Gastroesophageal sphincter (tissue), 4 donors: ENCODE measurements at regions not wholly inside any gene's neighbourhood (a gene's known extent, or its start where the extent isn't known, plus 50 kb on each side); places are given as distances from the start of the nearest gene placed in this dataset.

Experiments used
- ATAC-seq: fragments of 150-250 bp; one replicate; pipeline ENCODE4 v1.9.1; 2016; ENCODE audit warnings: mild to moderate bottlenecking, moderate library complexity
- H3K27ac ChIP-seq, 4 donors: fragments of 200-600 bp; sonication (generic) in 3 of 4; 1 replicate in 3 of 4; 2 replicates in 1 of 4; pipeline ENCODE4 v1.5.1; 2016 to 2019
- H3K27me3 ChIP-seq: fragments of 200-600 bp; sonication (generic); one replicate; pipeline ENCODE4 v1.5.1; 2019
- H3K36me3 ChIP-seq, 2 donors: fragments of 200-600 bp; sonication (generic); one replicate each; pipeline ENCODE4 v1.5.1; 2019; ENCODE audit warnings: control low read depth in 1 of 2
- H3K4me1 ChIP-seq, 3 donors: fragments of 200-600 bp; sonication (generic); 1 replicate in 2 of 3; 2 replicates in 1 of 3; pipeline ENCODE4 v1.5.1; 2016 to 2019; ENCODE audit warnings: control low read depth in 2 of 3
- H3K4me3 ChIP-seq, 2 donors: fragments of 200-600 bp; sonication (generic); one replicate each; pipeline ENCODE4 v1.5.1; 2019; ENCODE audit warnings: mild to moderate bottlenecking in 1 of 2, moderate library complexity in 1 of 2
- H3K9me3 ChIP-seq, 3 donors: fragments of 200-600 bp; sonication (generic); one replicate each; pipeline ENCODE4 v1.5.1; 2017 to 2019; ENCODE audit warnings: control low read depth in 2 of 3
- CTCF ChIP-seq, 4 experiments: fragments of 200-600 bp in 2 of 4; fragments of 450-650 bp in 2 of 4; sonication (generic) in 1 of 4; IDR thresholded peaks; one replicate each; pipeline ENCODE4 v1.5.1; 2017 to 2019; ENCODE audit warnings: antibody characterized with exemption in 4 of 4, mild to moderate bottlenecking in 2 of 4, moderate library complexity in 2 of 4
- EP300 ChIP-seq: sonication (generic); formaldehyde crosslinking; IDR thresholded peaks from one replicate; pipeline ENCODE4 v1.6.1; 2017; ENCODE audit warnings: antibody characterized with exemption, mild to moderate bottlenecking
- POLR2A ChIP-seq, 2 donors: fragments of 450-650 bp; IDR thresholded peaks; one replicate each; pipeline ENCODE4 v1.6.1; 2017; ENCODE audit warnings: antibody characterized with exemption in 2 of 2, mild to moderate bottlenecking in 2 of 2, moderate library complexity in 1 of 2
- POLR2AphosphoS5 ChIP-seq: sonication (generic); formaldehyde crosslinking; IDR thresholded peaks from one replicate; pipeline ENCODE4 v1.6.1; 2017; ENCODE audit warnings: antibody characterized with exemption
- WGBS, 2 donors: methylation state at CpG; one replicate each; pipeline ENCODE4 v1.1.5; 2018; ENCODE audit warnings: low coverage in 1 of 2; 5-methylcytosine and 5-hydroxymethylcytosine counted together

- Histone ChIP-seq H3K27me3 (no peaks in the 10 kb centered on the region), H3K27ac (no peak overlapping the region), H3K4me3 (no peak overlapping the region), H3K36me3 (no peaks in the 10 kb centered on the region), H3K9me3 (no peaks in the 10 kb centered on the region), H3K4me1 (no peaks in the 10 kb centered on the region)
- peak; percentile 28 for ATAC-seq
- TF ChIP-seq EP300 = no peak
- no peak for TF ChIP-seq POLR2AphosphoS5
- no peak for TF ChIP-seq POLR2A (IDR thresholded peaks at IDR 0.05)
- TF ChIP-seq CTCF (IDR thresholded peaks at IDR 0.05) = no peak
- 65 to 80% methylated on average over 4 to 5 of the region's 5 CpGs for WGBS, 2 donors
Measured at GRCh38 chr4:149121023-149121404, 678.8 kb upstream of the NR3C2 start.

DNA sequence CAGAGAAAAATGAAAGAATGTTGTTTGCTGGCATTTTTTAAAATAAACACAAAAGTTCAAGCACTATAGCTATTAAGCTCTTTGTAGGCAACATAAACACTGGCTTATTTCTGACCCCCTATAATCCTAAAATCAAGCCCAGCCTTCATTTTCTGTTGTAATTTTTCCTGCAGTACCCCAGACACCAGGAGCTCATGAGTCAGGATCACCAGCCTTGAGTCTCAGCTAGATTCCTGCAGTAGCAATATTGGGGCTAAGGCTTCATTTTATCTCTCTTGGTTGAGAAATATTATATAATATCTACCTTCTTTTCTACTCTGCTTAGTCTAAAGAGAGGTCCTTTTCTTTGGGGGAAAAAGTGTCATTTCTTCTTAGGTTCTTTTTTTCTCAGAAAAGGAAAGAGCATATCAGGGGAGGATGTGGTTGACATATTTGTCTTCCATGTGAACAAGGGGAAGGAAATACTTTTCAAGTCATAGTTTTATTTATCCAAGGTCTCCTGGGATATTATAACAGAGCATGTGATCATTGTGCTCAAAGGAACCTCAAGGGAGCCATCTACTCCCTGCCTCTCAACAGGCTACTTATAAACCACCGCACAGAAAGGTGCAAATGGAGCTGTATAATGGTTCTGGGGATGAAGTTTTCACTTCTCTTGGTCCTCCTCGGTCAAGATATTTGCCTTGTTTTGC, 678.3 kb upstream of the NR3C2 start:
- TF ChIP-seq CTCF (IDR thresholded peaks at IDR 0.05) = no peak
- TF ChIP-seq POLR2AphosphoS5 = no peak
- TF ChIP-seq POLR2A (IDR thresholded peaks at IDR 0.05) = no peak
- no peak for TF ChIP-seq EP300
- Histone ChIP-seq H3K27me3 (no peaks in the 10 kb centered on the region), H3K36me3 (no peaks in the 10 kb centered on the region), H3K4me3 (no peak overlapping the region), H3K4me1 (no peaks in the 10 kb centered on the region), H3K9me3 (no peaks in the 10 kb centered on the region), H3K27ac (no peak overlapping the region)
- WGBS, 2 donors = 64 to 66% methylated on average over 2 of the region's 2 CpGs
- no peak for ATAC-seq

DNA sequence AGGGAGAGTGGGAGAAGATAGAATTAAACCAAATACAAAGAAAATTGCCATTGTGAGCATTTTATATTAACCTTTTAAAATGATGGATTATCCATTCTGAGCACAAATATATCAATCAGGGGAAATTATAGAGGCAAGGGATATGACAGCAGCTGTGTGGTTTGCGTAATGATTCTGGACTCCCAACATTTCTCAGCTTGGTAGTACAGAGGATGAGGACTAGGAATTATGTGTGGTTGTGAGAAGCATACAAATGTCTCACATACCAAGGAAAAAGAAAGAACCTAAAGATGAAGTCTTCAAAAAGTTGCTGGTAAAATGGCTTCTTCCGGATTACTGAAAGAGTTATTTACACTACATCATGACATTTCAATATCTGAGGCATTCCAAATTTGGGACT, 674.6 kb upstream of the NR3C2 start:
- Histone ChIP-seq H3K4me3 (no peak overlapping the region), H3K4me1 (no peaks in the 10 kb centered on the region), H3K36me3 (no peaks in the 10 kb centered on the region), H3K9me3 (no peaks in the 10 kb centered on the region), H3K27ac (no peak overlapping the region), H3K27me3 (no peaks in the 10 kb centered on the region)
- no peak for ATAC-seq
- WGBS, 2 donors = 90 to 98% methylated on average over 2 of the region's 2 CpGs
- TF ChIP-seq POLR2AphosphoS5 (no peak), CTCF (IDR thresholded peaks at IDR 0.05) (no peak), EP300 (no peak)

- ATAC-seq = no peak
- no peak overlapping the region for H3K4me3 ChIP-seq
- no peak for TF ChIP-seq POLR2A (IDR thresholded peaks at IDR 0.05)
- no peak for TF ChIP-seq CTCF (IDR thresholded peaks at IDR 0.05)
- no peak for TF ChIP-seq POLR2AphosphoS5
- TF ChIP-seq EP300 = no peak
- H3K27ac ChIP-seq = no peak overlapping the region
- 87 to 100% methylated on average over 1 of the region's 1 CpG for WGBS, 2 donors
- H3K9me3 ChIP-seq = no peaks in the 10 kb centered on the region
- no peaks in the 10 kb centered on the region for H3K36me3 ChIP-seq
- H3K27me3 ChIP-seq = no peaks in the 10 kb centered on the region
- H3K4me1 ChIP-seq = no peaks in the 10 kb centered on the region
Measured at GRCh38 chr4:149113804-149114430, 671.7 kb upstream of the NR3C2 start.

DNA sequence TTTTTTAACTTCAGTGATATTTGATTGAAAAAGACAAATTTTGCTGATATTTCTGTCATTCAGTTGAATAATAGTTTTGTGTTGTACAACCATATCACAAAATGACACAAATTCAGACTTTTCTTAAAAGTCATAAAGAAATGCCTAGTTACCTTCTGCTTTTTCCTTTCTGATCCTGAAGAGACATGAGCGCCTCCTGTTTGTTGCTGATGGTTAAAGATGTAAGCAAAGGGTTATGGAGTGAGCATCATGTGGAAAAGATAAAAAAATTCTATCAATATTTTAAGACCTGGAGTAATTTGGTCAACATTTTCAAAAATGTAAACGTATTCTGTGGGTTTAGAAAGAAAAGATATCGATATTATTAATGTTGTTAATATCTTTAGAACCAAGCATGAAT, 669.9 kb upstream of the NR3C2 start:
- no peak for ATAC-seq
- WGBS, 2 donors = 81 to 96% methylated on average over 3 of the region's 3 CpGs
- TF ChIP-seq POLR2A (IDR thresholded peaks at IDR 0.05) = no peak
- no peak for TF ChIP-seq EP300
- TF ChIP-seq POLR2AphosphoS5 = no peak
- TF ChIP-seq CTCF (IDR thresholded peaks at IDR 0.05) = no peak

More for the DNA sequence above, 669.9 kb upstream of the NR3C2 start:
- Histone ChIP-seq H3K9me3 (no peaks in the 10 kb centered on the region), H3K4me3 (no peak overlapping the region), H3K36me3 (no peaks in the 10 kb centered on the region), H3K27ac (no peak overlapping the region), H3K27me3 (no peaks in the 10 kb centered on the region), H3K4me1 (no peaks in the 10 kb centered on the region)
